ENCODE measurements at regions not wholly inside any gene's neighbourhood (a gene's known extent, or its start where the extent isn't known, plus 50 kb on each side); places are given as distances from the start of the nearest gene placed in this dataset.
"Not testable (repeated sequence)": the region's sequence is repeated elsewhere in the genome, so short reads cannot be mapped to it uniquely, and the experiment has no call there.

- no peak for DNase-seq
- no peak overlapping the region for H3K27ac ChIP-seq
- TF ChIP-seq CTCF (IDR thresholded peaks at IDR 0.05) (no peak), POLR2A (IDR thresholded peaks at IDR 0.05) (no peak)
- no peaks in the 10 kb centered on the region for H3K36me3 ChIP-seq (ENCODE audit: low read depth, missing control alignments)
- H3K4me1 ChIP-seq: no peaks in the 10 kb centered on the region
- H3K27me3 ChIP-seq: no peaks in the 10 kb centered on the region
- no peak overlapping the region for H3K4me3 ChIP-seq
- 73 to 83% methylated on average over 4 of the region's 4 CpGs for WGBS, 2 donors
- intact Hi-C loops (cut with DNase I; ENCODE audit: low total_unique reads): no loop called here
- H3K9me3 ChIP-seq: no peaks in the 10 kb centered on the region
Measured at GRCh38 chr5:18270635-18271338, 636.5 kb downstream of the TAF11L14 start.

GRCh38 chr5:18276939-18277338 lies 642.7 kb downstream of the TAF11L14 start:
- TF ChIP-seq CTCF (IDR thresholded peaks at IDR 0.05) (no peak), POLR2A (IDR thresholded peaks at IDR 0.05) (no peak)
- Histone ChIP-seq H3K9me3 (no peaks in the 10 kb centered on the region), H3K36me3 (ENCODE audit: low read depth, missing control alignments) (no peaks in the 10 kb centered on the region), H3K27ac (no peak overlapping the region), H3K27me3 (no peaks in the 10 kb centered on the region), H3K4me1 (no peaks in the 10 kb centered on the region), H3K4me3 (no peak overlapping the region)
- DNase-seq: no peak
- 92 to 94% methylated on average over 5 of the region's 5 CpGs for WGBS, 2 donors
- intact Hi-C loops (cut with DNase I; ENCODE audit: low total_unique reads): no loop called here

GRCh38 chr5:18281947-18282581 lies 647.8 kb downstream of the TAF11L14 start:
- intact Hi-C loops (cut with DNase I; ENCODE audit: low total_unique reads): no loop called here
- H3K4me1 ChIP-seq: no peaks in the 10 kb centered on the region
- TF ChIP-seq POLR2A (IDR thresholded peaks at IDR 0.05): no peak
- peak in 1 of 3 experiments; percentile 13 for TF ChIP-seq CTCF (IDR thresholded peaks at IDR 0.05)
- DNase-seq: no peak
- H3K9me3 ChIP-seq: no peaks in the 10 kb centered on the region
- H3K27me3 ChIP-seq: no peaks in the 10 kb centered on the region
- H3K27ac ChIP-seq: no peak overlapping the region
- H3K4me3 ChIP-seq: no peak overlapping the region
- WGBS, 2 donors: 44 to 47% methylated on average over 4 of the region's 4 CpGs
- H3K36me3 ChIP-seq (ENCODE audit: low read depth, missing control alignments): no peaks in the 10 kb centered on the region

- Histone ChIP-seq H3K9me3 (no peaks in the 10 kb centered on the region), H3K27me3 (no peaks in the 10 kb centered on the region), H3K27ac (no peak overlapping the region), H3K36me3 (ENCODE audit: low read depth, missing control alignments) (no peaks in the 10 kb centered on the region), H3K4me1 (no peaks in the 10 kb centered on the region), H3K4me3 (no peak overlapping the region)
- intact Hi-C loops (cut with DNase I; ENCODE audit: low total_unique reads): no loop called here
- no peak for DNase-seq
- no peak for TF ChIP-seq POLR2A (IDR thresholded peaks at IDR 0.05)
- no peak for TF ChIP-seq CTCF (IDR thresholded peaks at IDR 0.05)
Measured at GRCh38 chr5:18285257-18285656, 651.0 kb downstream of the TAF11L14 start.

- no peak for DNase-seq
- H3K9me3 ChIP-seq: no peaks in the 10 kb centered on the region
- 81% methylated on average over 3 of the region's 3 CpGs for WGBS, 2 donors
- H3K27ac ChIP-seq: no peak overlapping the region
- intact Hi-C loops (cut with DNase I; ENCODE audit: low total_unique reads): no loop called here
- H3K36me3 ChIP-seq (ENCODE audit: low read depth, missing control alignments): no peaks in the 10 kb centered on the region
- no peak for TF ChIP-seq POLR2A (IDR thresholded peaks at IDR 0.05)
- no peak for TF ChIP-seq CTCF (IDR thresholded peaks at IDR 0.05)
- no peaks in the 10 kb centered on the region for H3K4me1 ChIP-seq
- no peak overlapping the region for H3K4me3 ChIP-seq
- no peaks in the 10 kb centered on the region for H3K27me3 ChIP-seq
Measured at GRCh38 chr5:18292146-18292545, 657.9 kb downstream of the TAF11L14 start.

- H3K4me3 ChIP-seq; H3K4me1 ChIP-seq; H3K27ac ChIP-seq; H3K36me3 ChIP-seq (ENCODE audit: low read depth, missing control alignments); H3K27me3 ChIP-seq; DNase-seq; intact Hi-C loops (cut with DNase I; ENCODE audit: low total_unique reads); H3K9me3 ChIP-seq: not testable (repeated sequence)
- WGBS, 2 donors: 86 to 94% methylated on average over 3 of the region's 3 CpGs
Measured at GRCh38 chr5:18295696-18296095, 661.4 kb downstream of the TAF11L14 start.
